ENCODE measurements at regions not wholly inside any gene's neighbourhood (a gene's known extent, or its start where the extent isn't known, plus 50 kb on each side); places are given as distances from the start of the nearest gene placed in this dataset.

DNA sequence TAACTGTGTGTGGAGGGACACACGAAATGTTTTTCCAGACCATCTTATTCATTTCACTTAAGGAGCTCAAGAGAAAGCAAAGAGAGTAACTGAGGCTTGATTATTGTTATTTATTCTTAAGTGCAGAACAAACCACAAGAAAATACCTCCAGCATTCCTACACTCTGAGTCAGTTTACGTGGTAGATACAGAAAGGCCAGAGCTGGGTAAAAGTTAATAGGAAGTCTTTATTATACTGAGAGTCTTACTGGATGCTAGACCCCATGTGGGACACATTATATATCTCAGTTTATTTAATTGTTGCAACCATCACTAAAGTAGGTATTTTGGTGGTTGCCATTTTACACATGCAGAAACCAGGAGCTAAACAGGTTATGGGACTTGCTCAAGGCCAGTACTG, 261.4 kb upstream of the POU2AF2 start:
- Histone ChIP-seq H2BK12ac (ENCODE audit: low read length) (no peak overlapping the region), H3K36me3 (ENCODE audit: control insufficient read depth in 1 of 2, insufficient read depth in 2 of 2, low read length in 2 of 2) (no peaks in the 10 kb centered on the region), H3K79me2 (ENCODE audit: control insufficient read depth, insufficient read depth, low read length, poor library complexity) (no peaks in the 10 kb centered on the region), H2BK5ac (ENCODE audit: low read depth, low read length, poor library complexity) (no peak overlapping the region), H3K4me1 (ENCODE audit: control insufficient read depth in 1 of 2, insufficient read depth in 2 of 2, low read length in 2 of 2) (peaks cover 0 to 2% of the 10 kb centered on the region in 2 experiments), H4K91ac (ENCODE audit: low read depth, low read length) (no peak overlapping the region), H3K9me3 (ENCODE audit: insufficient read depth, low read depth, low read length) (no peaks in the 10 kb centered on the region), H3K27me3 (ENCODE audit: insufficient read depth, low read length) (no peaks in the 10 kb centered on the region), H4K12ac (ENCODE audit: low read depth, low read length) (no peak overlapping the region), H2AK5ac (ENCODE audit: low read length) (no peak overlapping the region), H3K23ac (ENCODE audit: low read length) (no peak overlapping the region), H2AFZ (ENCODE audit: insufficient read depth, low read length, poor library complexity) (no peak overlapping the region), H4K8ac (ENCODE audit: low read depth, low read length) (no peak overlapping the region), H3K4ac (ENCODE audit: low read depth, low read length) (no peak overlapping the region), H3K4me2 (ENCODE audit: low read length) (no peak overlapping the region), H3K14ac (ENCODE audit: low read length) (no peak overlapping the region), H3K27ac (ENCODE audit: low read depth, low read length) (no peak overlapping the region), H3K79me1 (ENCODE audit: low read length) (no peaks in the 10 kb centered on the region), H3K4me3 (ENCODE audit: low read depth, low read length) (no peak overlapping the region), H3K9ac (ENCODE audit: low read length) (no peak overlapping the region), H3K18ac (ENCODE audit: low read length) (no peak overlapping the region), H2BK120ac (ENCODE audit: insufficient read depth, low read length, poor library complexity) (no peak overlapping the region)
- WGBS (ENCODE audit: extremely low coverage, insufficient coverage, insufficient read length) = no CpG with 5 or more reads among the region's 2 CpGs
- peak in 1 of 2 donors; percentile 32 for DNase-seq

DNA sequence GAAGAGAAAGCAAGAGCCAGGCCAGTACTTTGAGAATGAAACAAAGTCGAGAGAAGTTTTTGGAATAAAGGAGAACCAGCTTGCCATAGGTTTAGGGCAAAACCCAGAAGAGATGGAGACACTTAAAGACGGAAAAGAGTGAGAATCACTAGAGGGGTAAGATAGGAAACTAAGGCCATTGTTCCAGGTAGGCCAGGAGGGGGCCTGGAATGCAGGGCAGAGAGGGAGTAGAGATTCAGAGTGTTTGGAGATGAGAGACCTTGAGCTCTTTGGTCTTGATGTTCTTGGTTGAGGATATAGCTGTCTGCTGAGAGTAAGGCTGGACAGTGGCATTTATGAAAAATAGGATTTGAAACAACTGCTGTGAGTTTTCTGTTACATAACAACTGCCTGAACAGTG, 263.3 kb upstream of the POU2AF2 start:
- DNase-seq = no peak
- no peak overlapping the region for H4K91ac ChIP-seq (ENCODE audit: low read depth, low read length)
- H3K14ac ChIP-seq (ENCODE audit: low read length) = no peak overlapping the region
- no peaks in the 10 kb centered on the region for H3K79me1 ChIP-seq (ENCODE audit: low read length)
- WGBS (ENCODE audit: extremely low coverage, insufficient coverage, insufficient read length) = no CpG with 5 or more reads among the region's 2 CpGs
- no peak overlapping the region for H3K27ac ChIP-seq (ENCODE audit: low read depth, low read length)
- H2BK120ac ChIP-seq (ENCODE audit: insufficient read depth, low read length, poor library complexity) = no peak overlapping the region
- H2BK5ac ChIP-seq (ENCODE audit: low read depth, low read length, poor library complexity) = no peak overlapping the region
- H3K9ac ChIP-seq (ENCODE audit: low read length) = no peak overlapping the region
- no peak overlapping the region for H2AFZ ChIP-seq (ENCODE audit: insufficient read depth, low read length, poor library complexity)
- no peak overlapping the region for H3K18ac ChIP-seq (ENCODE audit: low read length)
- H3K4me1 ChIP-seq (ENCODE audit: control insufficient read depth in 1 of 2, insufficient read depth in 2 of 2, low read length in 2 of 2) = peaks cover 0 to 2% of the 10 kb centered on the region in 2 experiments
- no peak overlapping the region for H3K23ac ChIP-seq (ENCODE audit: low read length)
- no peak overlapping the region for H4K12ac ChIP-seq (ENCODE audit: low read depth, low read length)
- H3K27me3 ChIP-seq (ENCODE audit: insufficient read depth, low read length) = no peaks in the 10 kb centered on the region
- H2AK5ac ChIP-seq (ENCODE audit: low read length) = no peak overlapping the region
- no peak overlapping the region for H3K4ac ChIP-seq (ENCODE audit: low read depth, low read length)
- no peaks in the 10 kb centered on the region for H3K9me3 ChIP-seq (ENCODE audit: insufficient read depth, low read depth, low read length)
- H3K36me3 ChIP-seq (ENCODE audit: control insufficient read depth in 1 of 2, insufficient read depth in 2 of 2, low read length in 2 of 2) = no peaks in the 10 kb centered on the region
- H3K79me2 ChIP-seq (ENCODE audit: control insufficient read depth, insufficient read depth, low read length, poor library complexity) = no peaks in the 10 kb centered on the region
- no peak overlapping the region for H3K4me2 ChIP-seq (ENCODE audit: low read length)
- H3K4me3 ChIP-seq (ENCODE audit: low read depth, low read length) = no peak overlapping the region
- H4K8ac ChIP-seq (ENCODE audit: low read depth, low read length) = no peak overlapping the region
- no peak overlapping the region for H2BK12ac ChIP-seq (ENCODE audit: low read length)

DNA sequence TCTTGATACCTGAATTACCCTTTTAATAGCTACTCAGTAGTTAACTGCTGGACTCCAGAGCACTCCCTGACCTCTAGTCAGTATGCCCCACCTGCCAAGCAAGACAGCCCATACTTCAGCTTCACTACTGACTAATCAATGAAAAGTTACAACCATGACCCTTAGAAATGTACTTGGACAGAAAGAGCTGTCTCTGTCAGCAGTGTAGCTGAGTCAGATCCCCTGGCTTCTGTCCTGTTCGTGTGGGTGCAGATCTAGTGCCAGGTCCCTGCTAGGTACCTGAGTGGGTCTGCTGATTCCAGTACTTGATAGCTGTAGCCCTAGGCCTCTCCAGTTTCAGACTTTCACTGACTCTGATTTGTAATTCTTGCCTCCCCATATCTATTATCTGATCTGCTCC, 265.8 kb upstream of the POU2AF2 start:
- H3K27ac ChIP-seq (ENCODE audit: low read depth, low read length) = no peak overlapping the region
- no peak overlapping the region for H4K91ac ChIP-seq (ENCODE audit: low read depth, low read length)
- no peak overlapping the region for H4K8ac ChIP-seq (ENCODE audit: low read depth, low read length)
- no peak overlapping the region for H3K14ac ChIP-seq (ENCODE audit: low read length)
- no peaks in the 10 kb centered on the region for H3K9me3 ChIP-seq (ENCODE audit: insufficient read depth, low read depth, low read length)
- no peak overlapping the region for H2BK120ac ChIP-seq (ENCODE audit: insufficient read depth, low read length, poor library complexity)
- no peaks in the 10 kb centered on the region for H3K27me3 ChIP-seq (ENCODE audit: insufficient read depth, low read length)
- H3K4me3 ChIP-seq (ENCODE audit: low read depth, low read length) = no peak overlapping the region
- no peaks in the 10 kb centered on the region for H3K79me2 ChIP-seq (ENCODE audit: control insufficient read depth, insufficient read depth, low read length, poor library complexity)
- no peak overlapping the region for H3K9ac ChIP-seq (ENCODE audit: low read length)
- H3K18ac ChIP-seq (ENCODE audit: low read length) = no peak overlapping the region
- no CpG with 5 or more reads among the region's 1 CpG for WGBS (ENCODE audit: extremely low coverage, insufficient coverage, insufficient read length)
- H2AK5ac ChIP-seq (ENCODE audit: low read length) = no peak overlapping the region
- DNase-seq = no peak
- H2BK5ac ChIP-seq (ENCODE audit: low read depth, low read length, poor library complexity) = no peak overlapping the region
- no peaks in the 10 kb centered on the region for H3K79me1 ChIP-seq (ENCODE audit: low read length)
- peaks cover 0 to 2% of the 10 kb centered on the region in 2 experiments for H3K4me1 ChIP-seq (ENCODE audit: control insufficient read depth in 1 of 2, insufficient read depth in 2 of 2, low read length in 2 of 2)
- H3K23ac ChIP-seq (ENCODE audit: low read length) = no peak overlapping the region
- H3K4ac ChIP-seq (ENCODE audit: low read depth, low read length) = no peak overlapping the region
- H4K12ac ChIP-seq (ENCODE audit: low read depth, low read length) = no peak overlapping the region
- H2AFZ ChIP-seq (ENCODE audit: insufficient read depth, low read length, poor library complexity) = no peak overlapping the region
- H2BK12ac ChIP-seq (ENCODE audit: low read length) = no peak overlapping the region
- no peaks in the 10 kb centered on the region for H3K36me3 ChIP-seq (ENCODE audit: control insufficient read depth in 1 of 2, insufficient read depth in 2 of 2, low read length in 2 of 2)
- H3K4me2 ChIP-seq (ENCODE audit: low read length) = no peak overlapping the region

DNA sequence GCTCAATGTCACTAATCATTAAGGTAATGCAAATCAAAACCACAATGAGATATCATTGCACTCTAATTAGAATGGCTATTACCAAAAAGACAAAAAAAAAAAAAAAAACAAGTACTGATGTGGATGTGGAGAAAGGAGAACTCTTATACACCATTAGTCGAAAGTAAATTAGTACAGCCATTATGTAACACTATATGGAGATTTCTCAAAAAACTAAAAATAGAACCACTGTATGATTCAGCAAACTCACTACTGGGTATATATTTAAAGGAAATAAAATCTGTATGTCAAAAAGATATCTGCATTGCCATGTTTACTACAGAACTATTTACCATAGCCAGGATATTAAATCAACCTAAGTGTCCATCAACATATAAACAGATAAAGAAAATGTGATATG, 265.4 kb upstream of the ARHGAP20 start:
- no peak overlapping the region for H3K23ac ChIP-seq (ENCODE audit: low read length)
- no peaks in the 10 kb centered on the region for H3K36me3 ChIP-seq (ENCODE audit: control insufficient read depth in 1 of 2, insufficient read depth in 2 of 2, low read length in 2 of 2)
- no CpG with 5 or more reads among the region's 1 CpG for WGBS (ENCODE audit: extremely low coverage, insufficient coverage, insufficient read length)
- H2BK12ac ChIP-seq (ENCODE audit: low read length) = no peak overlapping the region
- H3K79me1 ChIP-seq (ENCODE audit: low read length) = no peaks in the 10 kb centered on the region
- no peak overlapping the region for H2AK5ac ChIP-seq (ENCODE audit: low read length)
- no peaks in the 10 kb centered on the region for H3K79me2 ChIP-seq (ENCODE audit: control insufficient read depth, insufficient read depth, low read length, poor library complexity)
- no peak overlapping the region for H2AFZ ChIP-seq (ENCODE audit: insufficient read depth, low read length, poor library complexity)
- no peaks in the 10 kb centered on the region for H3K27me3 ChIP-seq (ENCODE audit: insufficient read depth, low read length)
- H3K4ac ChIP-seq (ENCODE audit: low read depth, low read length) = no peak overlapping the region
- no peak overlapping the region for H4K12ac ChIP-seq (ENCODE audit: low read depth, low read length)
- DNase-seq = no peak
- no peaks in the 10 kb centered on the region for H3K4me1 ChIP-seq (ENCODE audit: control insufficient read depth in 1 of 2, insufficient read depth in 2 of 2, low read length in 2 of 2)
- no peak overlapping the region for H3K18ac ChIP-seq (ENCODE audit: low read length)
- H4K91ac ChIP-seq (ENCODE audit: low read depth, low read length) = no peak overlapping the region
- H3K9me3 ChIP-seq (ENCODE audit: insufficient read depth, low read depth, low read length) = no peaks in the 10 kb centered on the region
- no peak overlapping the region for H3K4me3 ChIP-seq (ENCODE audit: low read depth, low read length)
- no peak overlapping the region for H3K14ac ChIP-seq (ENCODE audit: low read length)
- no peak overlapping the region for H2BK120ac ChIP-seq (ENCODE audit: insufficient read depth, low read length, poor library complexity)
- H3K27ac ChIP-seq (ENCODE audit: low read depth, low read length) = no peak overlapping the region
- H3K4me2 ChIP-seq (ENCODE audit: low read length) = no peak overlapping the region
- no peak overlapping the region for H3K9ac ChIP-seq (ENCODE audit: low read length)
- H2BK5ac ChIP-seq (ENCODE audit: low read depth, low read length, poor library complexity) = no peak overlapping the region
- H4K8ac ChIP-seq (ENCODE audit: low read depth, low read length) = no peak overlapping the region
